ENCODE measurements at regions not wholly inside any gene's neighbourhood (a gene's known extent, or its start where the extent isn't known, plus 50 kb on each side); places are given as distances from the start of the nearest gene placed in this dataset.

DNA sequence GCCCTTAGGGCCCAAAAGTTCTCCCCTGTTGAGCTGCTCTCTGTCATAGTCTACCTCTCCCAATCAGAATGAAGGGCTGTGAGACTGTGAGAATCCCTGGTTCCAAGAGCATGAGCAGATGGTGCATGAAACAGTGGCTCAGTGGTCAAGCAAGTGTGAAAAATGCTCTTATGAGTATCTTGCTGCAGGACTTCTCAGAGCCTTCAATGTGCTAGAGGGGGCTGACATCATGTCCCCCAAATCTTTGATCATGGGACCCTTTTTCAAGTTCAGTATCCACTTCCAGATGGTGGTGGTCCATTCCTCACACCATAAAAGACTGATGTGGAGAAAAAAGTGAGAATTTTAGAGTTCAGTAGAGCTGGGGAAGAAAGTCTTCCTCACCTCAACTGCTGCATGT, 265.3 kb upstream of the HABP2 start:
- TF ChIP-seq, protein P1, sequence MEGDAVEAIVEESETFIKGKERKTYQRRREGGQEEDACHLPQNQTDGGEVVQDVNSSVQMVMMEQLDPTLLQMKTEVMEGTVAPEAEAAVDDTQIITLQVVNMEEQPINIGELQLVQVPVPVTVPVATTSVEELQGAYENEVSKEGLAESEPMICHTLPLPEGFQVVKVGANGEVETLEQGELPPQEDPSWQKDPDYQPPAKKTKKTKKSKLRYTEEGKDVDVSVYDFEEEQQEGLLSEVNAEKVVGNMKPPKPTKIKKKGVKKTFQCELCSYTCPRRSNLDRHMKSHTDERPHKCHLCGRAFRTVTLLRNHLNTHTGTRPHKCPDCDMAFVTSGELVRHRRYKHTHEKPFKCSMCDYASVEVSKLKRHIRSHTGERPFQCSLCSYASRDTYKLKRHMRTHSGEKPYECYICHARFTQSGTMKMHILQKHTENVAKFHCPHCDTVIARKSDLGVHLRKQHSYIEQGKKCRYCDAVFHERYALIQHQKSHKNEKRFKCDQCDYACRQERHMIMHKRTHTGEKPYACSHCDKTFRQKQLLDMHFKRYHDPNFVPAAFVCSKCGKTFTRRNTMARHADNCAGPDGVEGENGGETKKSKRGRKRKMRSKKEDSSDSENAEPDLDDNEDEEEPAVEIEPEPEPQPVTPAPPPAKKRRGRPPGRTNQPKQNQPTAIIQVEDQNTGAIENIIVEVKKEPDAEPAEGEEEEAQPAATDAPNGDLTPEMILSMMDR (IDR thresholded peaks at IDR 0.05; ENCODE audit: borderline replicate concordance, extremely low read depth, low read length, poor library complexity, severe bottlenecking) = no peak
- TF ChIP-seq EZH2 (IDR thresholded peaks at IDR 0.05; ENCODE audit: borderline replicate concordance, low read depth, low read length, severe bottlenecking) = no peak
